Effector memory CD8-positive, alpha-beta T cell (primary cell): ENCODE measurements at regions not wholly inside any gene's neighbourhood (a gene's known extent, or its start where the extent isn't known, plus 50 kb on each side); places are given as distances from the start of the nearest gene placed in this dataset.
"Not testable (repeated sequence)": the region's sequence is repeated elsewhere in the genome, so short reads cannot be mapped to it uniquely, and the experiment has no call there.

Experiments
- ATAC-seq: fragments of 150-1000 bp; cut with Tn5 transposase; replicated peaks from 2 replicates; pipeline ENCODE4 v1.10.0; 2021; ENCODE audit warnings: mild to moderate bottlenecking, moderate library complexity
- DNase-seq, 3 experiments: peaks; one replicate each; pipeline ENCODE4 v3.0.0; 2021
- H3K27ac Mint-ChIP-seq, 2 donors: one replicate each; pipeline ENCODE4 v1.8.0; 2022; ENCODE audit warnings: mild to moderate bottlenecking in 2 of 2, mixed read lengths in 2 of 2, moderate library complexity in 2 of 2
- H3K27me3 Mint-ChIP-seq, 2 donors: one replicate each; pipeline ENCODE4 v1.8.0; 2022; ENCODE audit warnings: mixed read lengths in 2 of 2
- H3K36me3 Mint-ChIP-seq: one replicate; pipeline ENCODE4 v1.8.0; 2022; ENCODE audit warnings: mild to moderate bottlenecking, moderate library complexity, mixed read lengths; ENCODE audit not compliant: insufficient read depth
- H3K4me1 Mint-ChIP-seq, 2 donors: one replicate each; pipeline ENCODE4 v1.8.0; 2022; ENCODE audit warnings: low read depth in 2 of 2, mixed read lengths in 2 of 2
- H3K4me3 Mint-ChIP-seq, 2 donors: one replicate each; pipeline ENCODE4 v1.8.0; 2022; ENCODE audit warnings: mild to moderate bottlenecking in 2 of 2, mixed read lengths in 2 of 2, moderate library complexity in 2 of 2
- H3K9me3 Mint-ChIP-seq, 2 donors: one replicate each; pipeline ENCODE4 v1.8.0; 2022; ENCODE audit warnings: mixed read lengths in 2 of 2

DNA sequence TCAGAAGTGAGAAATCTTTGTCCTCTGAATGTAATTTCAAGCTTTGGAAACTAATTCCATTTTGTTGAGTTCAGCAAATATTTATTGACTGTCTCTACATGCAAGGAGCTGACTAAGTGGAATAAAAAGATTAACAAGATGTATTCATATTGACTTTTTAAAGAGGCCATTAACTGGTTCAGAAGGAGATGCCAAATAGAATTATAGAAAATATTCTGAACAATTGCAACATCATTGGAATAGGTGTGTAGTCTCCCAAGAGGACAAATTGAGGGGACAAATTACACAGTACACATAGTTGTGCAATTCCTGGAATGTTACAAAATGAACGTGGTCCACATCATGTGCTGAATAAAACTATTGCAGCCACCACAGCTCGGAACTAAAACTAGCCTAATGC is 224.2 kb downstream of the NPR3 start:
- no peak for ATAC-seq
- Mint-ChIP-seq H3K36me3 (no peaks in the 10 kb centered on the region), H3K4me1 (no peaks in the 10 kb centered on the region), H3K4me3 (no peak overlapping the region), H3K27ac (no peak overlapping the region), H3K27me3 (no peaks in the 10 kb centered on the region), H3K9me3 (peaks cover 2 to 8% of the 10 kb centered on the region in 2 donors)
- DNase-seq = no peak

GRCh38 chr5:32936329-32936728 is 225.2 kb downstream of the NPR3 start:
- H3K9me3 Mint-ChIP-seq = peaks cover 5 to 8% of the 10 kb centered on the region in 2 donors
- H3K36me3 Mint-ChIP-seq = no peaks in the 10 kb centered on the region
- H3K4me1 Mint-ChIP-seq = no peaks in the 10 kb centered on the region
- no peak overlapping the region for H3K27ac Mint-ChIP-seq
- no peak for ATAC-seq
- H3K4me3 Mint-ChIP-seq = no peak overlapping the region
- no peaks in the 10 kb centered on the region for H3K27me3 Mint-ChIP-seq
- DNase-seq = no peak

GRCh38 chr5:32942225-32942989 is 231.3 kb downstream of the NPR3 start:
- Mint-ChIP-seq H3K36me3 (no peaks in the 10 kb centered on the region), H3K27ac (no peak overlapping the region), H3K27me3 (no peaks in the 10 kb centered on the region), H3K4me1 (no peaks in the 10 kb centered on the region), H3K4me3 (no peak overlapping the region), H3K9me3 (peaks cover 9 to 17% of the 10 kb centered on the region in 2 donors)
- ATAC-seq = no peak
- DNase-seq = no peak

- Mint-ChIP-seq H3K4me1 (no peaks in the 10 kb centered on the region), H3K9me3 (peaks cover 0 to 2% of the 10 kb centered on the region in 2 donors), H3K27me3 (no peaks in the 10 kb centered on the region), H3K36me3 (no peaks in the 10 kb centered on the region), H3K4me3 (no peak overlapping the region), H3K27ac (no peak overlapping the region)
- no peak for DNase-seq
- no peak for ATAC-seq
Measured at GRCh38 chr5:32949286-32949970, 238.3 kb downstream of the NPR3 start.

- no peaks in the 10 kb centered on the region for H3K4me1 Mint-ChIP-seq
- no peak overlapping the region for H3K4me3 Mint-ChIP-seq
- H3K27me3 Mint-ChIP-seq = no peaks in the 10 kb centered on the region
- H3K27ac Mint-ChIP-seq = no peak overlapping the region
- peaks cover 0 to 6% of the 10 kb centered on the region in 2 donors for H3K9me3 Mint-ChIP-seq
- H3K36me3 Mint-ChIP-seq = no peaks in the 10 kb centered on the region
- DNase-seq (no peak), ATAC-seq (no peak)
Measured at GRCh38 chr5:32951003-32951402, 239.9 kb downstream of the NPR3 start.

DNA sequence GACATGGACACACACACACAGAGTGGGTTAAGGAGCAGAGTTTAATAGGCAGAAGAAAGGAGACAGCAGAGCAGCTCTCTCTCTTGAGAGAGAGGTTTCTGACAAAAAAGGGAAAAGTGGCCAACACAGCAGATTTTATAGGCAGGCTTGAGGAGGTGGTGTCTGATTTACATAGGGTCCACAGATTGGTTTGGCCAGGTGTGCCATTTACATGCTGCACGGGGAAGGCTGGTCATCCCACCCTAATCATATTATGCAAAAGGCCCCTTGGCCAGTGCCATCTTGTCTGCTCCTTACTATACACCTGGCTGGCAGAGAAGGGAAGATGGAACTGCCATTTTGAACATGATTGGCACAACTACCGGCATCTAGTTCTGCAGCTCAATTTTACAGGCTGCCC is 240.8 kb downstream of the NPR3 start:
- no peak overlapping the region for H3K27ac Mint-ChIP-seq
- H3K9me3 Mint-ChIP-seq = peaks cover 0 to 4% of the 10 kb centered on the region in 2 donors
- H3K4me1 Mint-ChIP-seq = no peaks in the 10 kb centered on the region
- H3K4me3 Mint-ChIP-seq = no peak overlapping the region
- no peak for DNase-seq
- ATAC-seq = no peak
- H3K27me3 Mint-ChIP-seq = no peaks in the 10 kb centered on the region
- no peaks in the 10 kb centered on the region for H3K36me3 Mint-ChIP-seq

DNA sequence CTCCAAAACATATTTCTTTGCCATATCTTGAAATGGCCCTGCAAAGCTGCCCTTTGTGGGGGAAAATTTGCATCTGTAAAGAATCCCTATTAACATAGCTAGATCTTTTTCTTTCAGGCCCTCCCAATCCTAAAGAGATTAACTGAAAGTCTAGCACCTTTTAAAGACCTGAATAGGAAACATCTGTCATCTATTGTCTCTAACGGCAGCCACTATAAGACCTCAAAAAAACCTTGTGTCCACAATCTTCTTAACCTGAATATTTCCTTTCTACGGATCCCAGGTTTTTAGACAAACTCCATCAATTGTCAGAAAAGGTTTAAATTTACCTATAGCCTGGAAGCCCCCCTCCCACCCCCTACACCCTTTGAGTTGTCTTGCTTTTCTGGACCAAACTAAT is 241.3 kb downstream of the NPR3 start:
- DNase-seq, H3K27ac Mint-ChIP-seq, ATAC-seq, H3K4me3 Mint-ChIP-seq, H3K9me3 Mint-ChIP-seq, H3K27me3 Mint-ChIP-seq, H3K36me3 Mint-ChIP-seq, H3K4me1 Mint-ChIP-seq: not testable (repeated sequence)

DNA sequence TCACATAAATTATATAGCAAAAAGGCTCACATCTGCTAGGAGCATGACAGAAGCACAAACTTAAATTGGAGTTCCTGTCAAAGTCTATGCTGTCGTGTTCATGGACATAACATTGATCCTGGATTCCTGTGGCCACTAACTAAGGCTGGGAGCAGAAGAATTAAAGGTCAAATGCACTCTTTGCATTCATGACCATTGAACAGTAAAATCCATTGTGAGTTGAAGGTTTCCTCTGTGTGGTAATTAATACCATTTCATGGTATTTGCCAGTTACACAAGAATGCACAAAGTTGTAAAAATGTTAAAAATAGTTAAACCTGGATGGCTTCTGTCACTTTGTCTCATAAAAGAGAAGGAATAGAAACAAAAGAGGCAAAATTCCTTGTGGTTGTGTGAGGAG is 242.6 kb downstream of the NPR3 start:
- Mint-ChIP-seq H3K4me3 (no peak overlapping the region), H3K4me1 (no peaks in the 10 kb centered on the region), H3K27ac (no peak overlapping the region), H3K36me3 (no peaks in the 10 kb centered on the region), H3K9me3 (peaks cover 8 to 13% of the 10 kb centered on the region in 2 donors), H3K27me3 (no peaks in the 10 kb centered on the region)
- ATAC-seq (no peak), DNase-seq (no peak)

DNA sequence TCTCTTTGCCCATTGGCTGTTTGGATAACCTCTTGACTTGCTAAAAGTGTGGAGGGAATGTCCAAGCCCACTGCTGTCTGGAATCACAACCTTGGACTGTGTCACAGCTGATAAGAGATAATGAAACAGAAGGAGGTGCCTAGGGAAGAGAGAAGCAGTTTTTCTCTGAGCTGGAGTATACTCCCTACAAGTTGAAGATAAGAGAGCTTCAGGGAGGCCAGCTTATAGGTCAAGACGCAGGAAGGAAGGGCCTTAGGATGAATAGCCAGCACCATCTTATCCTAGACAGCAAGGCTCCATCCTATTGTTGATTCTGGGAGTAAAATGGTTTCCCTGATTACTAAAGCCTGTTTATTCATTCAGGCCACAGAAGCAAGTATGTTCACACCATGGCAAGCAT is 244.7 kb downstream of the NPR3 start:
- no peaks in the 10 kb centered on the region for H3K36me3 Mint-ChIP-seq
- H3K4me3 Mint-ChIP-seq = no peak overlapping the region
- no peak for ATAC-seq
- peaks cover 8 to 13% of the 10 kb centered on the region in 2 donors for H3K9me3 Mint-ChIP-seq
- no peaks in the 10 kb centered on the region for H3K4me1 Mint-ChIP-seq
- H3K27me3 Mint-ChIP-seq = no peaks in the 10 kb centered on the region
- H3K27ac Mint-ChIP-seq = no peak overlapping the region
- no peak for DNase-seq

DNA sequence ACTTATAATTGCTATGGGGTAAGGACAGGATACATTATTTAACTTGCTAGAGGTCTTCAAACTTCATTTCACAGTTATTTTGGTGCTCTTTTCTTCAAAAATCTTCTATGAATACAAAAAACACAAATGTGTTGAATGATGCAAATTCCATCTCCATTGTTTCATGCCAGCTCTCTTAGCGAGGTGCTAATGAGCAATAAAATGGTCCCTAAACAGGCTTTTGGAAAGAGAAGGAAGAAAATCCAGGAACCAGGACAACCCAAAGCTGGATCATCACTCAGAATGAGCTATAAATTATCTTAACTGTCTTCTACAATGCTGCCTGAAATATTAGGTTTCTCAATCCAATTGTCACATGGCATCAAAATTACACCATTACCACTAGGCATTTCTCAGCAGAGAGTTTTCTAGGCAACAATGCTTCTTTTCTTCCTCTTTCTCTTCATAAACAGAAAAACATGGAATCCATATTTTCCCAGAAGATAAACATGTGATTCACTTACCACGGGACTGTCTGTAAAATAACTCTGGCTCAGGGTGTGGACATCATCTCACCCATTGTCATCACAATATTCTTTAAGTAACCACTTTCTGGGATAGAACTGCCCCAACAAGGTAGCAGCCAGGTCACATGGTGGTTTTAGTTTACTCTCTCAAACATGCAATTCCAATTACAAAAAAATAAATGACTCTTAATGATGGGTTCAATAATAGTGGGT is 249.4 kb downstream of the NPR3 start:
- Mint-ChIP-seq H3K4me3 (no peak overlapping the region), H3K27ac (no peak overlapping the region), H3K36me3 (no peaks in the 10 kb centered on the region), H3K9me3 (peaks cover 8% of the 10 kb centered on the region in 2 donors), H3K27me3 (no peaks in the 10 kb centered on the region), H3K4me1 (no peaks in the 10 kb centered on the region)
- ATAC-seq (no peak), DNase-seq (no peak)

DNA sequence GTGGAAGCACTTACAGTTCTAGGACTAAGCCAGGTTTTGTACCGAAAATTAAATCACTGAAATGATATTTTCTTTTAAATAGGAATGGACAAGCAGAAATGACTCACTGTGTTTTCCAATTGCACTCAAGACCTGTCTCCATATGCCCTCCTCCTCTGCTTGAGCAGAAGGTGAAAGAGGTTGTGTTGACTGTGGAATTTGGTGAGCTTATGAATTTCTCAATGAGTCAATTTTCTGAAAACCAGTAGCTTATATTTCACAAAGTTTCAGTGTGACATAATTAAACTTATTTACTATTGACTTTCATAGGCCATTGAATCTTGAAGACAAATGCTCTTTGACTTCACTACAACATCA is 249.9 kb downstream of the NPR3 start:
- ATAC-seq = no peak
- no peaks in the 10 kb centered on the region for H3K36me3 Mint-ChIP-seq
- H3K4me3 Mint-ChIP-seq = no peak overlapping the region
- H3K9me3 Mint-ChIP-seq = peaks cover 8% of the 10 kb centered on the region in 2 donors
- DNase-seq = no peak
- H3K27ac Mint-ChIP-seq = no peak overlapping the region
- no peaks in the 10 kb centered on the region for H3K27me3 Mint-ChIP-seq
- H3K4me1 Mint-ChIP-seq = no peaks in the 10 kb centered on the region

DNA sequence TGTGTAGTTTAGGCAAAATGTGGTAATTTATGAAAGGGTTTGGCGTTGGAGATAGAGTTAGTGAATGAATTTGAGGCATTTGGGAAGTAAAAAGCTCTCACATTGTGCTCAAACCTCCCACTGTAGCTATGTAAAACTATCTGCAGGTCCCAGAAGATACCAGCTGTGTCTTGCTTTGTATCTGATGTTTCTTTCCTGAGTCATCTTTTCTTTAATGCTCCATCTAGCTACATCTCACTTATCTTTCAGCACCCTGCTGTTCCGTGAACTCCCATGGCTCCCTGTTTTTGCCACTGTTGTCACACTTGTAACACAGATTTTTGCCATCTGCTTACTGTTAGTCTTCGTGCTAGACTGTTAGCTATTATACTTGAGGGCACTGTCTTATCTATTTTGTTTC is 253.1 kb downstream of the NPR3 start:
- ATAC-seq (no peak), DNase-seq (no peak)
- no peaks in the 10 kb centered on the region for H3K27me3 Mint-ChIP-seq
- no peaks in the 10 kb centered on the region for H3K9me3 Mint-ChIP-seq
- no peaks in the 10 kb centered on the region for H3K36me3 Mint-ChIP-seq
- H3K4me3 Mint-ChIP-seq = no peak overlapping the region
- no peak overlapping the region for H3K27ac Mint-ChIP-seq
- H3K4me1 Mint-ChIP-seq = no peaks in the 10 kb centered on the region

DNA sequence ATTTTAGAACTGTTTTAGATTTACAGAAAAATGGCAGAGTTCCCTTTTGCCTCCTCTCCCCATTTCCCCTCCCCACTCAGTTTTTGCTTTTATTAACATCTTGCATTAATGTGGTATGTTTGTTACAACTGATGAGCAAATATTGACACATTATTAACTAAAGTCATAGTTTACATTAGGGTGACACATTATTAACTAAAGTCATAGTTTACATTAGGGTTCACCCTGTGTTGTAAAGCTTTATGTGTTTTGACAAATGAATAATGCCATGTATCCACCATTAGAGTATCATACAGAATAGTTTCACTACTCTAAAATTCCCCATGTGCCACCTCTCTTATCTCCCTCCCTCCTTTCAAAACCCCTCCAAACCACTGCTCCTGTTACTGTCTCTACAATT is 262.5 kb downstream of the NPR3 start:
- Mint-ChIP-seq H3K36me3 (no peaks in the 10 kb centered on the region), H3K27me3 (no peaks in the 10 kb centered on the region), H3K9me3 (peaks cover 0 to 2% of the 10 kb centered on the region in 2 donors), H3K4me1 (no peaks in the 10 kb centered on the region), H3K4me3 (no peak overlapping the region), H3K27ac (no peak overlapping the region)
- ATAC-seq = no peak
- DNase-seq = no peak
